Neural cell (in vitro differentiated cells): ENCODE measurements at regions not wholly inside any gene's neighbourhood (a gene's known extent, or its start where the extent isn't known, plus 50 kb on each side); places are given as distances from the start of the nearest gene placed in this dataset.

Experiments
- CTCF ChIP-seq: fragments of 450-650 bp; IDR thresholded peaks from 2 replicates; pipeline ENCODE4 v1.5.1; 2014; ENCODE audit warnings: antibody characterized with exemption, mild to moderate bottlenecking, moderate library complexity; ENCODE audit not compliant: poor library complexity, severe bottlenecking
- EP300 ChIP-seq: fragments of 450-650 bp; conservative IDR thresholded peaks from 2 replicates; pipeline ENCODE4 v1.6.1; 2014; ENCODE audit warnings: antibody characterized with exemption, mild to moderate bottlenecking, moderate library complexity; ENCODE audit not compliant: poor library complexity, severe bottlenecking
- EZH2 ChIP-seq: fragments of 200-600, 300-800 bp; shearing (Covaris generic), sonication (generic); IDR thresholded peaks from 2 replicates; pipeline ENCODE4 v1.6.1; 2014; ENCODE audit warnings: antibody characterized with exemption, low read length, borderline replicate concordance, mild to moderate bottlenecking; ENCODE audit not compliant: insufficient read depth, poor library complexity, severe bottlenecking
- RAD21 ChIP-seq: fragments of 450-650 bp; conservative IDR thresholded peaks from 2 replicates; pipeline ENCODE4 v1.6.1; 2014; ENCODE audit warnings: antibody characterized with exemption, mild to moderate bottlenecking, moderate library complexity

- TF ChIP-seq CTCF: no peak
- no peak for TF ChIP-seq RAD21
- no peak for TF ChIP-seq EZH2
- TF ChIP-seq EP300: no peak
These were observed 127.9 kb upstream of the TMPRSS2 start for GRCh38 chr21:41635874-41636273.
